IMR-90 (cell line): ENCODE measurements at regions not wholly inside any gene's neighbourhood (a gene's known extent, or its start where the extent isn't known, plus 50 kb on each side); places are given as distances from the start of the nearest gene placed in this dataset.

Experiments
- ATAC-seq: fragments of 200-7000 bp; cut with Tn5 transposase; 2 replicates; pipeline ENCODE4 v1.9.1; 2020; ENCODE audit warnings: low read depth, mild to moderate bottlenecking, moderate library complexity
- BruUV-seq: library from RNA; stranded (reverse); fragments of 400-500 nt; replicated peaks from 2 replicates; lab custom pipeline; 2021; lab: Mats Ljungman, UMichigan
- CTCF ChIA-PET: fragments of 300-600 bp; formaldehyde crosslinking; extraction: SDS; loops from one replicate; lab custom pipeline; 2021; ENCODE audit warnings: antibody characterized with exemption; lab: Yijun Ruan, JAX
- POLR2A ChIA-PET: fragments of 300-600 bp; sonication (Branson Sonifier 250); formaldehyde crosslinking; loops from one replicate; lab custom pipeline; 2022; ENCODE audit warnings: antibody characterized with exemption; ENCODE audit not compliant: unreplicated experiment; lab: Charles Lee
- DNase-seq: peaks from one replicate; pipeline ENCODE4 v3.0.0; 2013
- H2AFZ ChIP-seq: replicated peaks from 2 replicates; pipeline ENCODE3; 2013; ENCODE audit warnings: low read length, mild to moderate bottlenecking; ENCODE audit not compliant: poor library complexity
- H2AK5ac ChIP-seq: 2 replicates; pipeline ENCODE4 v1.6.1; 2013; ENCODE audit warnings: low read depth, low read length, inconsistent platforms
- H2AK9ac ChIP-seq: replicated peaks from 2 replicates; pipeline ENCODE3; 2013; ENCODE audit warnings: mild to moderate bottlenecking, low read depth, low read length, moderate library complexity; ENCODE audit not compliant: poor library complexity
- H2BK120ac ChIP-seq: 2 replicates; pipeline ENCODE4 v1.6.1; 2013; ENCODE audit warnings: low read depth, low read length, inconsistent platforms
- H2BK15ac ChIP-seq: 3 replicates; pipeline ENCODE4 v1.6.1; 2013; ENCODE audit warnings: low read depth, low read length, inconsistent platforms
- H2BK20ac ChIP-seq: 2 replicates; pipeline ENCODE4 v1.6.1; 2013; ENCODE audit warnings: low read depth, mild to moderate bottlenecking, inconsistent platforms, low read length, moderate library complexity
- H2BK5ac ChIP-seq: 2 replicates; pipeline ENCODE4 v1.6.1; 2013; ENCODE audit warnings: mild to moderate bottlenecking, low read depth, low read length, inconsistent platforms; ENCODE audit not compliant: poor library complexity, severe bottlenecking
- H3K14ac ChIP-seq: replicated peaks from 2 replicates; pipeline ENCODE4 v1.6.1; 2013; ENCODE audit warnings: low read depth, low read length, inconsistent platforms
- H3K18ac ChIP-seq: 2 replicates; pipeline ENCODE4 v1.6.1; 2013; ENCODE audit warnings: low read depth, low read length, control low read depth
- H3K23ac ChIP-seq: 2 replicates; pipeline ENCODE4 v1.6.1; 2013; ENCODE audit warnings: low read depth, low read length, inconsistent platforms
- H3K27ac ChIP-seq: 2 replicates; pipeline ENCODE4 v1.5.1; 2013; ENCODE audit warnings: mild to moderate bottlenecking, control low read depth, low read length; ENCODE audit not compliant: insufficient read depth
- H3K27me3 ChIP-seq: 2 replicates; pipeline ENCODE4 v1.6.1; 2013; ENCODE audit warnings: low read length; ENCODE audit not compliant: control insufficient read depth, insufficient read depth
- H3K36me3 ChIP-seq: 2 replicates; pipeline ENCODE4 v1.6.1; 2013; ENCODE audit warnings: low read length, mixed read lengths; ENCODE audit not compliant: control insufficient read depth, insufficient read depth
- H3K4ac ChIP-seq: 2 replicates; pipeline ENCODE4 v1.6.1; 2013; ENCODE audit warnings: low read depth, low read length, inconsistent platforms
- H3K4me1 ChIP-seq: 2 replicates; pipeline ENCODE4 v1.6.1; 2013; ENCODE audit warnings: low read length, mixed read lengths; ENCODE audit not compliant: control insufficient read depth, insufficient read depth
- H3K4me2 ChIP-seq: 2 replicates; pipeline ENCODE4 v1.6.1; 2013; ENCODE audit warnings: low read depth, mild to moderate bottlenecking, control low read depth, low read length, moderate library complexity
- H3K4me3 ChIP-seq: 2 replicates; pipeline ENCODE4 v1.5.1; 2013; ENCODE audit warnings: low read depth, mild to moderate bottlenecking, control low read depth, low read length, moderate library complexity; ENCODE audit not compliant: insufficient read depth
- H3K56ac ChIP-seq: 2 replicates; pipeline ENCODE4 v1.6.1; 2013; ENCODE audit warnings: low read length, inconsistent platforms; ENCODE audit not compliant: insufficient read depth; ENCODE audit errors: extremely low read depth
- H3K79me1 ChIP-seq, 2 experiments: 2 replicates each; pipeline ENCODE4 v1.6.1; 2013; ENCODE audit warnings: low read length in 2 of 2, inconsistent platforms in 1 of 2, low read depth in 1 of 2
- H3K9ac ChIP-seq: 2 replicates; pipeline ENCODE4 v1.6.1; 2013; ENCODE audit warnings: low read depth, low read length, control low read depth
- H3K9me1 ChIP-seq: 2 replicates; pipeline ENCODE4 v1.6.1; 2013; ENCODE audit warnings: low read length, inconsistent platforms; ENCODE audit not compliant: insufficient read depth
- H3K9me3 ChIP-seq: 2 replicates; pipeline ENCODE4 v1.6.1; 2013; ENCODE audit warnings: low read length; ENCODE audit not compliant: control insufficient read depth, insufficient read depth
- H4K20me1 ChIP-seq: 2 replicates; pipeline ENCODE4 v1.6.1; 2013; ENCODE audit warnings: low read length, inconsistent platforms; ENCODE audit not compliant: insufficient read depth
- H4K5ac ChIP-seq: 2 replicates; pipeline ENCODE4 v1.6.1; 2013; ENCODE audit warnings: mild to moderate bottlenecking, low read depth, low read length, control low read depth
- H4K8ac ChIP-seq, 2 experiments: 2 replicates each; pipeline ENCODE4 v1.6.1; 2013; ENCODE audit warnings: low read depth in 2 of 2, low read length in 2 of 2, control low read depth in 1 of 2, inconsistent platforms in 1 of 2
- H4K91ac ChIP-seq: 2 replicates; pipeline ENCODE4 v1.6.1; 2013; ENCODE audit warnings: low read depth, low read length, inconsistent platforms; ENCODE audit not compliant: insufficient read depth
- CEBPB ChIP-seq: IDR thresholded peaks from 2 replicates; pipeline ENCODE4 v1.6.1; 2012; ENCODE audit warnings: low read depth, low read length, improper control_type of control experiment
- CHD1 ChIP-seq: IDR thresholded peaks from 2 replicates; pipeline ENCODE4 v1.6.1; 2012; ENCODE audit warnings: low read depth, low read length, improper control_type of control experiment
- MAFK ChIP-seq: IDR thresholded peaks from 2 replicates; pipeline ENCODE4 v1.6.1; 2012; ENCODE audit warnings: low read depth, low read length, improper control_type of control experiment
- MAZ ChIP-seq: IDR thresholded peaks from 2 replicates; pipeline ENCODE4 v1.6.1; 2012; ENCODE audit warnings: low read depth, mild to moderate bottlenecking, low read length, improper control_type of control experiment, moderate library complexity, borderline replicate concordance
- RFX5 ChIP-seq: IDR thresholded peaks from 2 replicates; pipeline ENCODE4 v1.8.0; 2012; ENCODE audit warnings: low read depth, mild to moderate bottlenecking, low read length, moderate library complexity
- dilution Hi-C: fragments of 300-500 bp; cut with HindIII; formaldehyde crosslinking; loops from one replicate; pipeline ENCODE4 v1.14.3; 2018; ENCODE audit warnings: low sequenced_read_pairs; ENCODE audit not compliant: unreplicated experiment
- in situ Hi-C: fragments of 300-500 bp; cut with MboI; formaldehyde crosslinking; loops from 3 replicates; pipeline ENCODE4 v1.14.3; 2019; ENCODE audit warnings: low sequenced_read_pairs, inconsistent platforms, mixed read lengths
- intact Hi-C: fragments of 100-400 bp; cut with micrococcal nuclease; formaldehyde crosslinking; loops from 2 replicates; pipeline ENCODE4 v1.10.0; 2022
- TF ChIP-seq, protein P1 (sequence below): fragments of 150-350 bp; IDR thresholded peaks from 2 replicates; pipeline ENCODE4 v1.6.1; 2016; ENCODE audit warnings: low read depth, mild to moderate bottlenecking, low read length, moderate library complexity, borderline replicate concordance
- TF ChIP-seq, protein P2 (sequence below): conservative IDR thresholded peaks from 2 replicates; pipeline ENCODE4 v1.5.1; 2012; ENCODE audit warnings: mild to moderate bottlenecking, low read depth, low read length, improper control_type of control experiment

- Histone ChIP-seq H3K56ac (no peak overlapping the region), H4K5ac (no peak overlapping the region), H2BK15ac (no peak overlapping the region), H2BK20ac (no peak overlapping the region), H3K18ac (no peak overlapping the region), H3K27ac (no peak overlapping the region), H2BK5ac (no peak overlapping the region), H2AFZ (no peak overlapping the region), H3K9ac (no peak overlapping the region), H4K91ac (no peak overlapping the region), H2AK9ac (no peak overlapping the region), H4K20me1 (no peaks in the 10 kb centered on the region), H3K4me1 (no peaks in the 10 kb centered on the region), H4K8ac (no peak overlapping the region), H3K14ac (no peak overlapping the region), H3K9me1 (no peaks in the 10 kb centered on the region), H3K4me2 (no peak overlapping the region), H2BK120ac (no peak overlapping the region), H3K36me3 (no peaks in the 10 kb centered on the region), H3K27me3 (no peaks in the 10 kb centered on the region; the same call in none of the 2 replicates), H3K79me1 (no peaks in the 10 kb centered on the region), H3K4ac (no peak overlapping the region), H3K23ac (no peak overlapping the region), H2AK5ac (no peak overlapping the region), H3K4me3 (no peak overlapping the region), H3K9me3 (no peaks in the 10 kb centered on the region)
- TF ChIP-seq RFX5 (no peak), CEBPB (no peak), MAZ (no peak), CHD1 (no peak), MAFK (no peak)
- TF ChIP-seq, protein P1, sequence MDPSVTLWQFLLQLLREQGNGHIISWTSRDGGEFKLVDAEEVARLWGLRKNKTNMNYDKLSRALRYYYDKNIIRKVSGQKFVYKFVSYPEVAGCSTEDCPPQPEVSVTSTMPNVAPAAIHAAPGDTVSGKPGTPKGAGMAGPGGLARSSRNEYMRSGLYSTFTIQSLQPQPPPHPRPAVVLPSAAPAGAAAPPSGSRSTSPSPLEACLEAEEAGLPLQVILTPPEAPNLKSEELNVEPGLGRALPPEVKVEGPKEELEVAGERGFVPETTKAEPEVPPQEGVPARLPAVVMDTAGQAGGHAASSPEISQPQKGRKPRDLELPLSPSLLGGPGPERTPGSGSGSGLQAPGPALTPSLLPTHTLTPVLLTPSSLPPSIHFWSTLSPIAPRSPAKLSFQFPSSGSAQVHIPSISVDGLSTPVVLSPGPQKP, result no peak
- TF ChIP-seq, protein P2, sequence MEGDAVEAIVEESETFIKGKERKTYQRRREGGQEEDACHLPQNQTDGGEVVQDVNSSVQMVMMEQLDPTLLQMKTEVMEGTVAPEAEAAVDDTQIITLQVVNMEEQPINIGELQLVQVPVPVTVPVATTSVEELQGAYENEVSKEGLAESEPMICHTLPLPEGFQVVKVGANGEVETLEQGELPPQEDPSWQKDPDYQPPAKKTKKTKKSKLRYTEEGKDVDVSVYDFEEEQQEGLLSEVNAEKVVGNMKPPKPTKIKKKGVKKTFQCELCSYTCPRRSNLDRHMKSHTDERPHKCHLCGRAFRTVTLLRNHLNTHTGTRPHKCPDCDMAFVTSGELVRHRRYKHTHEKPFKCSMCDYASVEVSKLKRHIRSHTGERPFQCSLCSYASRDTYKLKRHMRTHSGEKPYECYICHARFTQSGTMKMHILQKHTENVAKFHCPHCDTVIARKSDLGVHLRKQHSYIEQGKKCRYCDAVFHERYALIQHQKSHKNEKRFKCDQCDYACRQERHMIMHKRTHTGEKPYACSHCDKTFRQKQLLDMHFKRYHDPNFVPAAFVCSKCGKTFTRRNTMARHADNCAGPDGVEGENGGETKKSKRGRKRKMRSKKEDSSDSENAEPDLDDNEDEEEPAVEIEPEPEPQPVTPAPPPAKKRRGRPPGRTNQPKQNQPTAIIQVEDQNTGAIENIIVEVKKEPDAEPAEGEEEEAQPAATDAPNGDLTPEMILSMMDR, result no peak
- intact Hi-C loops, result no loop called here
- ChIA-PET CTCF (no interaction called here), POLR2A (no interaction called here)
- ATAC-seq, result no peak
- BruUV-seq, result no TSS peak
- dilution Hi-C loops, result no loop called here
- in situ Hi-C loops, result no loop called here
- DNase-seq, result no peak
Observed at GRCh38 chrX:134162032-134162431, 75.0 kb upstream of the CCDC160 start.
